Adipocyte (in vitro differentiated cells): ENCODE measurements at regions not wholly inside any gene's neighbourhood (a gene's known extent, or its start where the extent isn't known, plus 50 kb on each side); places are given as distances from the start of the nearest gene placed in this dataset.
A peak's percentile ranks its signal among the peaks of the same experiment; 100 is the strongest.

Source experiments
- DNase-seq: peaks from one replicate; pipeline ENCODE4 v3.0.0-alpha.2; 2015; ENCODE audit warnings: low read depth
- H3K27me3 ChIP-seq: replicated peaks from 2 replicates; pipeline ENCODE4 v1.7.0; 2013; ENCODE audit warnings: mild to moderate bottlenecking, low read length, moderate library complexity; ENCODE audit not compliant: control insufficient read depth, insufficient read depth
- H3K36me3 ChIP-seq: 2 replicates; pipeline ENCODE4 v1.7.0; 2013; ENCODE audit warnings: low read length, mild to moderate bottlenecking, moderate library complexity; ENCODE audit not compliant: control insufficient read depth, insufficient read depth, severe bottlenecking
- H3K4me1 ChIP-seq: 2 replicates; pipeline ENCODE4 v1.7.0; 2013; ENCODE audit warnings: mild to moderate bottlenecking, low read length, moderate library complexity; ENCODE audit not compliant: control insufficient read depth, insufficient read depth
- H3K4me3 ChIP-seq: 2 replicates; pipeline ENCODE4 v1.7.0; 2013; ENCODE audit warnings: mild to moderate bottlenecking, low read length, moderate library complexity
- H3K9ac ChIP-seq: 2 replicates; pipeline ENCODE4 v1.7.0; 2013; ENCODE audit warnings: mild to moderate bottlenecking, low read length, moderate library complexity
- H3K9me3 ChIP-seq: 2 replicates; pipeline ENCODE4 v1.7.0; 2013; ENCODE audit warnings: mild to moderate bottlenecking, low read length, moderate library complexity; ENCODE audit not compliant: control insufficient read depth

DNA sequence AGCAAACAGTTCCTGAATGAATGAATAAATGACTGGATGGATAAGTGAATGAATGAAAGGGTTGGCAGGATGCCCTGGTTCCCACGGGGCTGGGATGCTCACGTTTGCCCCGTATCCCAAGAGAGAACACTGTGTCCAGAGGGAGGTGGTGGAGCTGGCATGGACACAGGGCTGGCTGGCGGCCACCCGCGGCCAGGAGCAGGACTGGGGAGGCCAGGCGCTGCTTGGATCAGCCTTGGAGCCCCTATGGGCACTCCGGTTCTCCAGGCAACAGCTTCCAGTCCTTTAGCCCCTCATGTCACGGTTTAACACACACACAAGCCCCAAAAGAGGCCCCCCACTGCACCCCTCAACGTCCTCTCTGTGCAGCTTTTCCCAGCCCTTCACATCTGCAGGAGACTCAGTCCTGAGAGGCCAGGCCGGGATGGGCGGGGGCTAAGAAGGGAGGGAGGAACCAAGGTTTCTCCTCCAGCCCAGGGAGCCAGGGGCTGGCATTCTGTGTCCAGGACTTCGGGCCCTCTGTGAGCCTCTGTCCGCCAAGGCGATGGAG, 86.0 kb upstream of the ALDH1L1 start:
- H3K9ac ChIP-seq = peak overlapping the region; percentile 81
- peaks cover 47% of the 10 kb centered on the region for H3K4me1 ChIP-seq
- DNase-seq = no peak
- H3K36me3 ChIP-seq = no peaks in the 10 kb centered on the region
- peak overlapping the region; percentile 67 for H3K4me3 ChIP-seq
- H3K27me3 ChIP-seq = no peaks in the 10 kb centered on the region
- H3K9me3 ChIP-seq = peaks cover 5% of the 10 kb centered on the region

- Histone ChIP-seq H3K9me3 (peaks cover 5% of the 10 kb centered on the region), H3K36me3 (no peaks in the 10 kb centered on the region), H3K27me3 (no peaks in the 10 kb centered on the region), H3K4me3 (no peak overlapping the region), H3K4me1 (peaks cover 49% of the 10 kb centered on the region), H3K9ac (no peak overlapping the region)
- no peak for DNase-seq
Measured at GRCh38 chr3:126264952-126265351, 84.6 kb upstream of the ALDH1L1 start.

- Histone ChIP-seq H3K4me3 (no peak overlapping the region), H3K9me3 (peaks cover 5% of the 10 kb centered on the region), H3K4me1 (peaks cover 43% of the 10 kb centered on the region), H3K36me3 (no peaks in the 10 kb centered on the region), H3K27me3 (no peaks in the 10 kb centered on the region), H3K9ac (no peak overlapping the region)
- DNase-seq = no peak
Measured at GRCh38 chr3:126264381-126264780, 84.0 kb upstream of the ALDH1L1 start.

DNA sequence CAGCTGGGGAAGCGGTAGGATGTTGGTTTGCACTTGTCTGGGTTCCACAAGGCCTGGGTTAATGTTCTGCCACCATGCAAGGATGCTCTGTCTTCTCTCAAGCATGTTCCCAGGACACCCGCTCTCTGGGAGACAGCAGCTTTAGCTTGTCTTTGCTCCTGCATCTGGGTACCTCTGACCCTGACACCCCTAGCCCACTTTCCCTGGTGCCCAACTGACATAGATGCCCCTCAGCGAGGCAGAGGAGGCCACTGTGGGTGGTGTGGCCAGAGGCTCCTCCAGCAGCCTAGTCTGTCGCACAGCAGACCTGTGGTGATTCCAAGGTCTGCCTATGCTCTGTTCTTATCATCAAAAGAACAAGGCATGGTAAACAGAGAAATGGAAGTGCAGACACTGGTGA, 83.6 kb upstream of the ALDH1L1 start:
- no peak overlapping the region for H3K4me3 ChIP-seq
- no peak for DNase-seq
- peaks cover 41% of the 10 kb centered on the region for H3K4me1 ChIP-seq
- no peak overlapping the region for H3K9ac ChIP-seq
- no peaks in the 10 kb centered on the region for H3K27me3 ChIP-seq
- H3K9me3 ChIP-seq = peaks cover 5% of the 10 kb centered on the region
- no peaks in the 10 kb centered on the region for H3K36me3 ChIP-seq

DNA sequence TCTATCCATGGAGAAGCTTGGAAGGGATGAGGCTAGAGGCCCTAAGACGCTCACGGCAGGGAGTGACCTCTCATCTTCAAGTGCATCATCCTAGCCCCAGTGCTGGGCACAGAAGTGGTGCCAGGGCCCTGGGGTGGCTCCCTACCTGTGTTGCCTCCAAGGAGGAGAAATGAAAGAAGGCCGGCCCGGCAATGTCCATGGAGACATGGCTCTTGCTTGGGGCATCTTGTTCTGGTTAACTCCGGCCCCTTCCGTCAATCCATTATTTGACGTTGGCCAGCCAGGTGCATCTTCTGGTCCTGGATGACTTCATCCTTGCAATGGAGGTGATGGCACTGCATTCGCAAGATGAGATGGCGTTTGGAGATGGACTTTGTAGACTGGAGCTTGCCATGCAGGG, 83.2 kb upstream of the ALDH1L1 start:
- H3K4me1 ChIP-seq = peaks cover 41% of the 10 kb centered on the region
- H3K36me3 ChIP-seq = no peaks in the 10 kb centered on the region
- peaks cover 5% of the 10 kb centered on the region for H3K9me3 ChIP-seq
- H3K9ac ChIP-seq = no peak overlapping the region
- no peak for DNase-seq
- no peak overlapping the region for H3K4me3 ChIP-seq
- H3K27me3 ChIP-seq = no peaks in the 10 kb centered on the region

DNA sequence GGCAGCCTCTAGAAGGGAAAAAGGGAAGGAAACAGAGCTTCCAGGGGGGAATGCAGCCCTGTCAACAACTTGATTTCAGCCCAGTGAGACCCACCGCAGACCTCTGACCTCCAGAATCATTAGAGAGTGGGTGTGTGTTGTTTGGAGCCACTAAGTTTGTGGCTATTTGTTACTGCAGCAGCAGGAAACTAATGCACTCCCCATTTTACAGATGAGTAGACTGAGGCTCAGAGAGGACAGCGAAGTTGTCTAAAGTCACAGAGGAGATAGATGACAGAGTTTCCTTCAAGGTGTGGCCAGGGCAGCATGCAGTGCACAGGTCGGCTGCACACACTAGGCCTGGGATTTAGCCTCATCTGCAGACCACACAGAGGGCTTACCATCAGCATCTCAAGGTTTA, 81.8 kb upstream of the ALDH1L1 start:
- no peak overlapping the region for H3K4me3 ChIP-seq
- H3K9me3 ChIP-seq = peaks cover 5% of the 10 kb centered on the region
- peaks cover 35% of the 10 kb centered on the region for H3K4me1 ChIP-seq
- H3K27me3 ChIP-seq = no peaks in the 10 kb centered on the region
- H3K36me3 ChIP-seq = no peaks in the 10 kb centered on the region
- no peak overlapping the region for H3K9ac ChIP-seq
- DNase-seq = no peak

- DNase-seq = peak; percentile 89
- H3K27me3 ChIP-seq = no peaks in the 10 kb centered on the region
- H3K9me3 ChIP-seq = peaks cover 5% of the 10 kb centered on the region
- H3K9ac ChIP-seq = peak overlapping the region; percentile 33
- no peak overlapping the region for H3K4me3 ChIP-seq
- H3K36me3 ChIP-seq = no peaks in the 10 kb centered on the region
- peaks cover 23% of the 10 kb centered on the region for H3K4me1 ChIP-seq
Measured at GRCh38 chr3:126261037-126261436, 80.7 kb upstream of the ALDH1L1 start.

DNA sequence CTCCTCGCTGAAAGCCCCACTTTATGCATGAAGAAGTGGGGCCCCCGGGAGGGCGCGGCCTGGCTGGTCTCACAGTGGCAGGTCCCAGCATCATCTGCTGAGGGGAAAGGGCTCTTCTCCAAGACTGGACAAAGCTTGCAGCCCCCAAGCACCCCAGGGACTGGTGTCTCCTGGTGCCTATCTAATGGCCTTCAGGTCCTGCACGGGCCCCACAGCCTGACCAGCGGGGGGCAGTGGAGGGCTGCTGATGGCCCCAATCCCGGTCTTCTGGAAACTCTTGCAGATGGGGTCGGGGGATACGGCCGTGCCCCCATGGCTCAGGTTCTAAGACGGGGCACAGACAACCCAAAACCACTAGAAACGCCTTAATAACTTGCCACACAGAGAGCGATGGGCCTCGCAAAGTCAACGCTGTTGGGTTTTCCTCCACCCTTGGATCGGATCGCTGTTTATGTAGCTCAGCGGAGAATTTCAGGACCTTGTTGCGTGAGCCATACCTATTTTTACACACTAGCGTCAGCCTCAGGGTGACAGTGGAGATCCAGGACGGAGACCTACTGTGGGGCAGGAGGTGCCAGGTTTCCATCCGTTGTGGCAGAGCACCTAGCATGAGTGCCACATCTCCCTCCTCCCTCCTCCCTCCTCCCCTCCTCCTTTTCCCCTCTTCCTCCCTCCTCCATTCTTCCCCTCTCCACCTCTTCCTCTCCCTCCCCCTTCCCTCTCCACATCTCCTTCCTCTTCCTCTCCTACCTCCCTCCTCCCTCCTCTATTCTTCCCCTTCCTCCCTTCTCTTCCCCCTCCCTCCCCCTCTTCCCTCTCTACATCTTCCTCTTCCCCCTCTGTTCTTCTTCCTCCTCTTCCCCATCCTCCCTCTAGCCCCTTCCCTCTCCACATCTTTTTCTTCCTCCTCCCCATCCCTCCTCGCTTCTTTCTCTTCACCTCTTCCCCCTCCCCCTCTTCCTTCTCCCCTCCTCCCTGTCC, 79.3 kb upstream of the ALDH1L1 start:
- Histone ChIP-seq H3K9me3 (peaks cover 5% of the 10 kb centered on the region), H3K27me3 (peaks cover 4% of the 10 kb centered on the region), H3K36me3 (no peaks in the 10 kb centered on the region), H3K4me1 (peaks cover 19% of the 10 kb centered on the region), H3K9ac (peak overlapping the region; percentile 1), H3K4me3 (no peak overlapping the region)
- peak; percentile 33 for DNase-seq

GRCh38 chr3:126258670-126259069, 78.3 kb upstream of the ALDH1L1 start:
- Histone ChIP-seq H3K27me3 (peaks cover 4% of the 10 kb centered on the region), H3K36me3 (no peaks in the 10 kb centered on the region), H3K9ac (no peak overlapping the region), H3K4me1 (peaks cover 18% of the 10 kb centered on the region), H3K9me3 (peaks cover 5% of the 10 kb centered on the region), H3K4me3 (no peak overlapping the region)
- no peak for DNase-seq

GRCh38 chr3:126257984-126258383, 77.6 kb upstream of the ALDH1L1 start:
- Histone ChIP-seq H3K9ac (no peak overlapping the region), H3K9me3 (peaks cover 5% of the 10 kb centered on the region), H3K4me3 (no peak overlapping the region), H3K27me3 (peaks cover 4% of the 10 kb centered on the region), H3K4me1 (peaks cover 18% of the 10 kb centered on the region), H3K36me3 (no peaks in the 10 kb centered on the region)
- no peak for DNase-seq

- no peak for DNase-seq
- Histone ChIP-seq H3K27me3 (peaks cover 4% of the 10 kb centered on the region), H3K36me3 (no peaks in the 10 kb centered on the region), H3K4me3 (no peak overlapping the region), H3K9ac (no peak overlapping the region), H3K9me3 (peaks cover 2% of the 10 kb centered on the region), H3K4me1 (peaks cover 18% of the 10 kb centered on the region)
Measured at GRCh38 chr3:126257174-126257573, 76.8 kb upstream of the ALDH1L1 start.
